Tibial artery (tissue), 4 donors: ENCODE measurements at regions not wholly inside any gene's neighbourhood (a gene's known extent, or its start where the extent isn't known, plus 50 kb on each side); places are given as distances from the start of the nearest gene placed in this dataset.

ENCODE experiments used
- DNase-seq, 2 donors: peaks; one replicate each; pipeline ENCODE4 v3.0.0-alpha.2; 2019
- H3K27ac ChIP-seq, 2 donors: fragments of 200-600 bp; sonication (generic) in 1 of 2; 1 replicate in 1 of 2; 2 replicates in 1 of 2; pipeline ENCODE4 v1.5.1; 2018 to 2019; ENCODE audit warnings: mild to moderate bottlenecking in 1 of 2
- H3K27me3 ChIP-seq, 2 donors: fragments of 200-600 bp; sonication (generic) in 1 of 2; one replicate each; pipeline versions ENCODE4 v1.5.1 to v1.6.0; 2016 to 2019
- H3K36me3 ChIP-seq, 3 donors: fragments of 200-600 bp; sonication (generic) in 2 of 3; one replicate each; pipeline ENCODE4 v1.5.1; 2016 to 2019; ENCODE audit warnings: mild to moderate bottlenecking in 2 of 3
- H3K4me1 ChIP-seq, 4 donors: fragments of 200-600 bp; sonication (generic) in 2 of 4; 1 replicate in 3 of 4; 2 replicates in 1 of 4; pipeline ENCODE4 v1.5.1; 2016 to 2019
- H3K4me3 ChIP-seq, 2 donors: fragments of 200-600 bp; sonication (generic) in 1 of 2; 1 replicate in 1 of 2; 2 replicates in 1 of 2; pipeline ENCODE4 v1.5.1; 2018 to 2019; ENCODE audit warnings: mild to moderate bottlenecking in 2 of 2
- H3K9me3 ChIP-seq, 3 donors: fragments of 200-600 bp; sonication (generic) in 1 of 3; one replicate each; pipeline ENCODE4 v1.5.1; 2016 to 2019
- CTCF ChIP-seq, 2 experiments: fragments of 200-600 bp in 1 of 2; fragments of 450-650 bp in 1 of 2; IDR thresholded peaks; one replicate each; pipeline ENCODE4 v1.5.1; 2017 to 2019; ENCODE audit warnings: antibody characterized with exemption in 2 of 2, mild to moderate bottlenecking in 1 of 2, moderate library complexity in 1 of 2
- intact Hi-C: fragments of 100-400 bp; cut with DNase I; formaldehyde crosslinking; loops from one replicate; pipeline ENCODE4 v1.15.0; 2023; ENCODE audit warnings: low total_unique reads

- Histone ChIP-seq H3K9me3 (no peaks in the 10 kb centered on the region), H3K36me3 (no peaks in the 10 kb centered on the region), H3K27me3 (no peaks in the 10 kb centered on the region), H3K4me1 (no peaks in the 10 kb centered on the region), H3K4me3 (no peak overlapping the region), H3K27ac (no peak overlapping the region)
- TF ChIP-seq CTCF (IDR thresholded peaks at IDR 0.05), result no peak
- intact Hi-C loops, result no loop called here
- no peak for DNase-seq
Observed at GRCh38 chr4:15286041-15286440, 141.8 kb upstream of the C1QTNF7 start.

GRCh38 chr4:15291122-15291521, 136.7 kb upstream of the C1QTNF7 start:
- no peak overlapping the region for H3K4me3 ChIP-seq
- H3K4me1 ChIP-seq, result no peaks in the 10 kb centered on the region
- no peak for DNase-seq
- TF ChIP-seq CTCF (IDR thresholded peaks at IDR 0.05), result no peak
- intact Hi-C loops, result no loop called here
- H3K9me3 ChIP-seq, result no peaks in the 10 kb centered on the region
- H3K27me3 ChIP-seq, result no peaks in the 10 kb centered on the region
- H3K36me3 ChIP-seq, result no peaks in the 10 kb centered on the region
- H3K27ac ChIP-seq, result no peak overlapping the region

GRCh38 chr4:15293711-15294110, 134.1 kb upstream of the C1QTNF7 start:
- Histone ChIP-seq H3K36me3 (no peaks in the 10 kb centered on the region), H3K27me3 (no peaks in the 10 kb centered on the region)

GRCh38 chr4:15294202-15294601, 133.6 kb upstream of the C1QTNF7 start:
- H3K27me3 ChIP-seq, result no peaks in the 10 kb centered on the region
- H3K4me3 ChIP-seq, result no peak overlapping the region
- no peak for TF ChIP-seq CTCF (IDR thresholded peaks at IDR 0.05)
- H3K27ac ChIP-seq, result no peak overlapping the region
- DNase-seq, result no peak
- no peaks in the 10 kb centered on the region for H3K9me3 ChIP-seq
- intact Hi-C loops, result no loop called here
- H3K4me1 ChIP-seq, result no peaks in the 10 kb centered on the region
- H3K36me3 ChIP-seq, result no peaks in the 10 kb centered on the region

More at GRCh38 chr4:15293711-15294110, 134.1 kb upstream of the C1QTNF7 start:
- intact Hi-C loops, result no loop called here
- DNase-seq, result no peak
- Histone ChIP-seq H3K4me3 (no peak overlapping the region), H3K4me1 (no peaks in the 10 kb centered on the region), H3K27ac (no peak overlapping the region), H3K9me3 (no peaks in the 10 kb centered on the region)
- TF ChIP-seq CTCF (IDR thresholded peaks at IDR 0.05), result no peak

- intact Hi-C loops, result no loop called here
- no peaks in the 10 kb centered on the region for H3K4me1 ChIP-seq
- H3K27ac ChIP-seq, result no peak overlapping the region
Observed at GRCh38 chr4:15294832-15295231, 133.0 kb upstream of the C1QTNF7 start.

More at GRCh38 chr4:15294832-15295231, 133.0 kb upstream of the C1QTNF7 start:
- DNase-seq, result no peak
- TF ChIP-seq CTCF (IDR thresholded peaks at IDR 0.05), result no peak
- Histone ChIP-seq H3K27me3 (no peaks in the 10 kb centered on the region), H3K36me3 (no peaks in the 10 kb centered on the region), H3K4me3 (no peak overlapping the region), H3K9me3 (no peaks in the 10 kb centered on the region)
